HG03520 (cell line): ENCODE measurements at regions not wholly inside any gene's neighbourhood (a gene's known extent, or its start where the extent isn't known, plus 50 kb on each side); places are given as distances from the start of the nearest gene placed in this dataset.
"Not testable (repeated sequence)": the region's sequence is repeated elsewhere in the genome, so short reads cannot be mapped to it uniquely, and the experiment has no call there.

ENCODE experiments used
- ATAC-seq: cut with Tn5 transposase; IDR thresholded peaks from one replicate; pipeline ENCODE4 v1.9.1; 2021; ENCODE audit warnings: mild to moderate bottlenecking, moderate library complexity; ENCODE audit not compliant: unreplicated experiment

DNA sequence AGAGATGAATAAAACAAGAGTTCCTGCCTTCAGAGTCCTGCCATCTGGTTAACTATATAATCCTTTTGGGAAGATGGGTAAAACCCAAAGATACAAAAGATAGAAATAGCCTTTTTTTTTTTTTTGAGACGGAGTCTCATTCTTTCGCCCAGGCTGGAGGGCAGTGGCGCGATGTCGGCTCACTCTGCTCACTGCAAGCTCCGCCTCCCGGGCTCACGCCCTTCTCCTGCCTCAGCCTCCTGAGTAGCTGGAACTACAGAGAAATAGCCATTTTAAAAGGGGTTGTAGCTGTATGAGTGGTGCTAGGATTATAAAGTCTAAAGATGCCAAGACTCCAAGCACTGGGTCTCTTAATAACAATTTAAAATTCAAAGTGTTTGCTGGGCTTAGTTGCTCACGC lies 97.2 kb downstream of the KDR start:
- ATAC-seq: no peak

DNA sequence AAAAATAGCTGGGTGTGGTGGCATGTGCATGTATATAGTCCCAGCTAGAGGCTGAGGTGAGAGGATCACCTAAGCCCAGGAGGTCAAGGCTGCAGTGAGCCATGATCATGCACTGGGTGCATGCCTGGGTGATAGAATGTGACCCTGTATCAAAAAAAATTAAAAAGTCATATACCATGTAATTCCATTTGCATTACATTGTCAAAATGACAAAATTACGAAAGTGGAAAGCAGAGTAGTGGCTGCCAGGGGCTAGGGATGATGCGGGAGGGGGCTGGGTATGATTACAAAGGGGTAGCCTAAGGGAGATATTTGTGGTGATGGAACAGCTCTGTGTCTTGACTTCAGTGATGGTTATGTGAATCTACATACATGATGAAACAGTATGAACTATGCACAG lies 97.8 kb downstream of the KDR start:
- no peak for ATAC-seq

DNA sequence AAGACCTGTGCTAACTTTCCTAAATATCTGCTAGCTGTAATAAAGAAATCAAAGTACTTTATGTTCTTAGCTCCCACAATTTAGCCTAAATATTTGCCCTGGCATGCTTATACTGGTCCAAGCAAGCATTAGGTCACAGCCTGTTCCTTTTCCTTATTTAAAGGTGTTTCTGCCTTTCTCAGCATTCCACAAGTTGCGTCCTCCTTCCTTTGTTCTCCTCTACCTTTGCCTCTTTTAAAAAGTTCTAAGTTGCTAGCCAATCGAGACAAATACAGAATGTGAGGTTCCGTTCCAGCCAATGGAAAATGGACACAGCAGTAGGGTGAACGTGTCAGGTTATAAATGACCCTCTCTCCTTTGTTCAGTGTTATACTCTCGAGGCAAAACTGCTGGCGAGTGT lies 99.9 kb downstream of the KDR start:
- not testable (repeated sequence) for ATAC-seq

DNA sequence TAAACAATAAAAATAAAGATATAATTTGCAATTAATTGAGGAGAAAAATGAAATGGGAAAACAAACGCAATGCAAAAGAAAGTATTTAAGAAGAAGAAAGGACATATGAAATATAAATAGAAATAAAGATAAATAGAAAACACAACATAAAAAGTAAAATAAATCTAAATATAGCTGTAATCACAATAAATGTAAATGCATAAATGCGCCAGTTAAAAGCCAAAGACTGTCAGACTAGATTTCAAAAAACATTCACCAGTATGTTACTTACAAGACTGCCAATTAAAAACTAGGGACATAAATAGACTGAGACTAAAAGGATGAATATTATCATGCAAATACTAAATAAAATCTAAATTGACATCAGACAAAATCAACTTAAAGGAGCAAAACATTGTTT lies 102.4 kb downstream of the KDR start:
- ATAC-seq: no peak

DNA sequence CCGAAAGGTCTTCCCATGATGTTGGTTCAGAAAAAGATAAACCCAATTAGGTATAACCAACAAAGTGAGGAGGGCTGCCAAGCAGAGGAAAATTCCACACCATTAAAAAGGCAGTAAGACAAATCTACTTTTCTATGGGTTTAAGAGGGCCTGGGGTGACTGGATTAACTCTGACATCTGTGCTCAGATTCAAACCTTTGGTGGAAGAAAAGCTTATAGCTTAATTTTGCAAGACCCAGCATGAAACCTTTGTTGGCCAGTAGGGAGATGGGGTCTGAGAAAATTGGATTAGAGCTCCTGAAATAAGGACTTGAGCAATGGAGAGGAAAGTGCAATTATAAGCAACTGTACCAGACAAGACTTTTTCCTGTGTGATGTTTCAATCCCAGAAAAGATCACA lies 104.2 kb downstream of the KDR start:
- no peak for ATAC-seq

DNA sequence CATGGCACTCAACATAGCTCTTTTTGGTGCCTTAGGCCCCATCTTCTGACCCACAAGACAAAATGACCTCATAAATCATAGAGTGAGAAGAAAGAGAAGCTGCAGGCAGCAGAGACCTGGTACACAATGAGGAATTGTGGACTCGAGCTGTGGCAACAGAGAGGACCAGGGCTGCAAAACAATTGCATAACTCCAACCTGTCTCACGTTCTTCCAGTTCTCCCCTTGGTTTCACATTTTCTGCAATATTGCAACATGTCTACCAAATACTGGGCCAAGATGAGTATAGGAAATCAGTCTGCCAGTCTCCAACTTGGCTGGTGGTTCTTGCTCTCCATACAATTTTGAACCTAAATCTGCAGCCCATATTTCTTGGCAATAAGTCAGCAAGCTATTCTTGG lies 105.3 kb downstream of the KDR start:
- no peak for ATAC-seq

DNA sequence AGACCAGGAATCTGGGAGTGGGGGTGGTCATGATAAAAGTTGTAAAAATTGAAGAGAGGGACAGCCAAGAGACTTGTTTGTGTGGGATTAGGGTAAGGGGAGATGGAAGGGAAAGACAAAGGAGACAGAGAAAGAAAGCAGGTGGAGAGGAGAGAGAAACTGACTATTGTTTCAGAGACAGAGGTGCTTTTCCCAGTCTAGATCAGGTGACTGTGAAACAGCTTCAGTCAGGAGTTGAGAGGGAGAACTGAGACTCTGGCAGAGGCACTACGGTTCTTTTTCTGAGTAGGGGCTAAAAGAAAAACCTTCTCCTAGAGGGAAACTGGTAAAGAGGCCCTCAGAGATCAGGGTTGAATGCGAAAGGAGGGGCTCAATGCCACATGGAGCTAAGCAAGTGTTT lies 106.4 kb downstream of the KDR start:
- ATAC-seq: no peak

DNA sequence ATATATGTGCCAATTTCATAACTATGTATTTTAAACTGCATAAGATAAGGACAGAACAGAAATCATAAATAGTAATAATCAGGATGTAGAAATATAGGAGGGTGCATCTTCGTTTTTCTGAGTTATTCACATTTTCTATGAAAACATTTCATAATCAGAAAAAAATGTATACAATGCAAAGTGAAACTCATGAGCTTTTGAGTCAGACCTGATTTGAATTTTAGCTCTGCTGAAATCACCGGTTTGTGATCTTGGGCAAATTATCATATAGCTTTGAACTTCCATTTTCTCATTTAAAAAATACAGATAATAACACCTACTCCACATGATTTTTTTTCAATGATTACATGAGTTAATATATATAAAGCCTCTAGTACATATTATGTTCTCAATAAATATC lies 106.9 kb downstream of the KDR start:
- ATAC-seq: no peak

DNA sequence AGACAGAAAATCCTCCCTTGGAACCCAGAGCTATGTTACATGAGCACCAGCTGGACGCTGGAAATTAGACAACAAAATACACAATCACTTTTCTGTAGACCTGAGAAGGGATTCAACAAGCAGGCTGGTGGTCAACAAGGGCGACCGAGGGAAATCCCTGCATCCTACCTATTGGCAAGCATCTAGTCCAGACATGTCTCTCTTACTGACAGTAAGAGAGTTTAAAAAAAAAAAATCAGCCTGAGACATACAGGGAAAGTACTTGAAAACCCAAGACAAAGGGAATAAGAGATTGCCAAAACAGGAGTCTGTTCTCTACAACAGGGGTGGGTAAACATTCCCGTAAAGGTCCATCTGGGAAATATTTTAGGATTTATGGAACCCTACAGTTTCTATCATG lies 108.0 kb downstream of the KDR start:
- no peak for ATAC-seq

DNA sequence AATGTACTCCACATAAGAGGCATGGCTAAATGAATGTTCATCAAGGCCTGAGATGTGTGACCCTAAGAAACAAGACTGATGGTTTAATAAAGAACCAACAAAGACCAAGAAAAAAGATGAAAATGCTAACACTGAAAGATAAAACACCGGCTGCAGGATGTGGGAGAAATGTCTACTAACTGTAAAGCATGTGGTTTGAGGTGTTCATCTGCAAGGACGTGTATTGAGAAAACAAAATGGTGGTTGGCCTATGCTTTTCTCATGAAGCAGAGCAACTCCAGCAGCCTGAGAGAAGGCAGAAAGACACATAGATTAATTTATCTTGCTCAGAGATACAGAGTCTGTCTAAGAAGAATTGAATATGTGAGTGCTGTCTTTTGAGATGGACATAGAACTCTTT lies 109.3 kb downstream of the KDR start:
- no peak for ATAC-seq

DNA sequence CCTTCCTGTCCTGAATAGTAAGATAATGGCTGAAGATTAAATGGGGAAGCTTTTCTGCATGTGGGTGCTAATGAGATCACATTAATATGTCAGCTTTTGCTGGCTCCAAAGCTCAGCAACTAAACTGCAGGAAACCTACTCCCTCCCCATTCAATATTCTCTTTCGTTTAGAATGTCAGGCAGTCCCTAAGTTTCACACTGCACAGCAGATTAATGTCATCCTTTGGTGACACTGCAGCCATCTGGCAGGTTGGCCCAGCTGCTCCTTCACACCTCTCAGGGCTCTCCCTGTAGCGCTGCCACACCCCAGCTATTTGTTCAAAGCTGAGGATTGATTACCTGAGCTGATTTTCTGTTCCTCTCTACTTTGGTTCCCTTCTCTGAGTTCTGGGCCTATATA lies 110.5 kb downstream of the KDR start:
- no peak for ATAC-seq

DNA sequence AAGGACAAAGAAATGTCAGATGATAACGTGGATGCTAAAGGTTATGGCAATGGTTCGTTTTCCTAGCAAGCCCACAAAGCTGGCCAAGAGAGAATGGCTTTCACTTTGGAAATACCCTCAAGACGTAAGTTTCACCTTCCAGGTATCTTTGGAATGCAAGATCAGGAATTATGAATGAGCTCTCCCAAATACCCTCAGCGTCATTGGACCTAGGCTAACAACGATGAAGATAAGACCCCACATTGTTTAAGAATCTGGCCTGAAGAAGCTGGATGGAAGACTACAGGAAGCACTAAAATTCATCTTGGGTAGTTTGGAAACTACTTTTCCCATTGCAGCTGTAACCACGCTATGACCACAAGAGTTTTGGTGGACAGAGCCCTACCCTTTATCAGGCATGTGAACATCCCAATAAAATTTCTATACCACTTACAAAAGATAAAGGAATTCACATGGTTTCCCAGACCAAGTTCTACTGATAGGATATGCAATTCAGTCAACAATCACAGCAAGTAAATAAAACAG lies 111.9 kb downstream of the KDR start:
- ATAC-seq: no peak

DNA sequence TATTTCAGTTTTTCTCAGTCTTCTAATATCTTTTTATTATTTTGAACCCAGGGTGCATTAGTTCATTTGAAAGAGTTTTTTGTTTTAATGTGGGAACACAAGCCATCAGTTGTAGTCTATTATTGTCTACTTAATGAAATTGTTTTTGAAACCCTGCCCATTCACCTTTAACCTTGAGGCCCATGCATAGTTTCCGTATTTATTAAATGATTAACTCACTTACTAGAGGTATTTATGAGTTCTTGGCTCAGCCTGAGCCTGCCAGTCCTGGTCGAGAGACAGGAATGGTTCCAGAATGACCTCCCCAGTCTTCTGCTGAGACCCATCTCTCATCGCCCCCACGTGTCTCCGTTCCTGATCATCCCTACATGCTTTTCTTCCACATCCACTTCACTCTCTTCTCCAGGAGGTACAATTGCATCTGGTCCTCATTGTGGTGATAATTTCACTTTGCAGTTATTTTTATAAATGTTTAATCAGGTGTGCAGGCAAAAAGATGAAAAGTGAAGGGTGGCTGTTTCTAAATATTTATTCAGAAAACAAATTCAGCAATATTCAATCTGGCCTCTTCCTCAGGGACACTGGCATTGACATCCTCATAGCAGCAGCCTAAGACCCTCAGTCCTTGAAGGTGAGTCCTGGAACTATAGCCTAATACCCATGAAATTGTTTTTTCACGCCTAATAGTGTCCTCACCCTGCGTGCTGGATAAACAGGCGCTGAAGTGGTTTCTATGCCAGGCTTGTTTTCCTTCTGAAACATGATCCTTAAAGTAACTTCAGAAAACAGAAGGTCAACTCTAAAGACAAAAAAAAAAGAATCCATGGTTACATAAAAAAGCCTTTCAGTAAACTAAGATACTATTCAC lies 112.8 kb downstream of the KDR start:
- ATAC-seq: no peak

DNA sequence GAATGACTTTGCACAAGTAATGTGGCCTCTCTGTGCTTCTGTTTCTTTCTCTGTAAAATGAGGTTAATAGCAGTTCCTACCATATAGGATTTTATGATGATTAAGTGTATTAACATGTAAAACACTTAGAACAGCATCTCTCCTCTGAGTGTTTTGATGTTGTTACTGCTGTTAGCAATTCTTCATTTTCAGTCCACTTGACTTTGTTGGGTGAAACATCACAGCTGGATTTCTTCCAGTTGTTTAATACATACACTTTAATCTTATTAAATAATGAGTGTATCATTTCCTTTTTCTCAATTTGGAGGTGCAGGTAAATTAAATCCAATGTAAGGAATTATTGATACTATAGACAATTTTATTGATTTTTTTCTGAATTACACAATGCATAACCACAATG lies 113.6 kb downstream of the KDR start:
- no peak for ATAC-seq

DNA sequence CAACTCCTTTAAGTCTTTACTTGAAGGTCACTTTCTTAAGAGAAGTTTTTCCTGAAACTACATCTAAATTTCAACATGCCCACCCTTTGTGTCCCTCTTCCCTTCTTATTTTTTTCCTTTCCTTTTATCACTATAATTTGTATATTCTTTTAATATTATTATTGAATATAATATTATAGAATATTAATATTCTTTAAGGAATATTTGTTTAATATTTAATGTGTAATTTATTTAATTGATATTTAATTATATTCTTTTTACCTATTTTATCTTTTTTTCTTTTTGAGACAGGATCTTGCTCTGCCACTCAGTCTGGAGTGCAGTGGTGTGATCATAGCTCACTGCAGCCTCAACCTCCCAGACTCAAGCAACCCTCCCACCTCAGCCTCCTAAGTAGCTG lies 114.8 kb downstream of the KDR start:
- ATAC-seq: no peak

DNA sequence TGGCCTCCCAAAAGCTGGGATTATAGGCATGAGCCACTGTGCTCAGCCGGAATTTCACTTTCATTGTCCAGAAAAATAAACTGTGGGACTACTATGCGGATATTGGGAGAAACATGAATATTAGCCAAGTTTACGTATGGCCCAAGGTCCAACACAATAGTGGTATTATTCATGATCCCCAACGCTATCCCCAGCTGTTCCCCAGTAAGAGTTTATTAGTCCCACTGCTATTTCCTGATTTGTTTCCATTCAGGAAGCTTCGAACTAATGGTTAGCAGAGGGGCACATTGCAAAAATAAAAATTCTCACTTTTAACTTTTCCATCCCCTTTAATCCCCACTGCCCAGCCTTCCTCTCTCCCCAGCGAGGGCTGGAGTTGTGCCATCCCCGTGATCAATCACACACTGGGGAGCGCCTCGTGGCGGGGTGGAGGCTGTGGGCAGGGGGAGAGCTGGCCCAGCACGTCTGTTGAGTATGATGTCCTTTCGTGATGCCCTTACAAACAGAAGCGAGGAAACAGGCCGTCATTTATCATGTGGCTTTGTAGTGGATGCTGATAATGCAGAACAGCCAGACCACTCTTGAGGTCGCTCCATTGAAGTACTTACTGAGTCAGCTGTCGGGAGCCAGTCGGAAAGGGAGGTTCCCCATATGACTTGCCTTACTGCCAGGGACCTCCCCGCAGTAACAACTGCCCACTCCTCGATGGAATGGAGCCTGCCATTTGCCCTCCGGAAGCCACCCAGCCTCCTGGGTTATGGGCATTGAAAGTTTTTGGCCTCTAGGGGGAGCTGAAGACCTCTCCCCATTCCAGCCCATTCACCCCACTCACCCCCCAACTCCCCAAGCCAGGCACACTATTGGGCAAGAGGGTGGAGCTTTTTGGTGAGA lies 117.0 kb downstream of the KDR start:
- no peak for ATAC-seq

DNA sequence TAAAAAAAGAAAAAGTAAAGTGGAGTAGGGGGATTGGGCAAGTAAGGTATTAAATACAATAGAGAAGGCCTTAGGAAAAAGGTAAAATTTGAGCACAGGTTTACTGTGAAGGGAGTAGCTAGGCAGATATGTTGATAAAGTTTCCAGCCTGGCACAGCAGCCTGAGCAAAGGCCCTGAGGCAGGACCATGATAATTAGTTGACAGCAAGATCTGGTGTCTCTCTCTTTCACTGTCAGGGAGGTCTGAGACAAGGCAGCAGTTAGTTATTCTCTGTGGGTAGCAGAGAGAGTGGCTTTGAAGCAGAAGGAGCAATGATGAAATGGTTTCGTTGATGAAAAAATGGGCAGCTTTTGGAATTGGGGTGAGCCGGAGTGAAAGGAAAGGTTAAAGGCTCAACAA lies 119.5 kb downstream of the KDR start:
- ATAC-seq: no peak

DNA sequence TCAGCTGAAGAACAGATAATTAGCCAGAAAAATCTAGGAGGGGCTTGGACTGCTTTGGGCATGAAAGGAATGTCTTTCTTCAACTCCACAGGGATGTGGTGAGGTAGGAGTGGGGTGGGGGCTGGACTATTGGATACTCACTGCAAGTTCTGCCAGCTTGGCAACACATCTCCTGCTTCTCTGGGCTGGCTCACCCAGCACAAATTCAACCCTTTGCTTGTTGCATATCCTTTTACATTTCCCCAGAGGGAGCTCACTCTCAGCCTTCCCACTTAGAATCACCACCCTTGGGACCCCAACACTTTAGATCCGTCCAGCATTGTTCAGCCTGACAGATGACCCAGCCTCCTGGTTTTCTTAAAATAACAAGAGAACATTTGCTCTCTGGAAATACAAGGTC lies 120.6 kb downstream of the KDR start:
- no peak for ATAC-seq

DNA sequence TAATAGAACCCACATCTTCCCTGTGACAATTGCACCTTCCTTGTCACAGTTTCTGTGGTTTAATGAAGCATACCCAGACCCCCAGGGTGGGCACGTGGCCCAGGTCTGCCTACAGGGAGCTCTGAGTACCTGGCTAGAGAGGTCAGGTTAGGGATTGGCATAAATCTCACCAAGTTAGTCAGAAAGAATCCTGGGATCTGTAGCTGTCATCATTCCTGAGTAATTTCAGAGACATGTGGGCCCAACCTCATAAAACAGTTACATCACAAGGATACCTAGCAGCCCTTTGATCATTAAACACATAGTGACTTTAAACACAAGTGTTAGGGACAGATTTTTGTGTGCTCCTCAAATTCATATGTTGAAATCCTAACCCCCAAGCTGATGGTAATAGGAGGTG lies 123.0 kb downstream of the KDR start:
- ATAC-seq: no peak

DNA sequence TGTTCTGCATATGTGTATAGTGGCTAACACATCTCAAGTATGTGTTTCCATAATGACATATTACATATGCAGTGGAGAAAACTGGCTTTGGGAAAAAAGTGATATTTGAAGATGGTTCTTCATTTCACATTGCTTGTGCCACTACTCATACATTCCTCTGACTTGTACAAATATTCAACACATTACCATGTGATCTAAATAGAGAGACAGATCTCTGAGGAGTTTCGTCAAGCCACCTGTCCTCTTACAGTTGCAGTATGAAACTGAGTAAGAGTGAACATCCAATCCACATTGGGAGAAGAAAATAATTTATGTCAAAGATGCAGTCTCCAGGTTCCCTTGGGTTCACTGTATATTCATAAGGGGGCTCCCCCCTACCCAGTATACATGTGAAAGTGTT lies 123.9 kb downstream of the KDR start:
- ATAC-seq: no peak

DNA sequence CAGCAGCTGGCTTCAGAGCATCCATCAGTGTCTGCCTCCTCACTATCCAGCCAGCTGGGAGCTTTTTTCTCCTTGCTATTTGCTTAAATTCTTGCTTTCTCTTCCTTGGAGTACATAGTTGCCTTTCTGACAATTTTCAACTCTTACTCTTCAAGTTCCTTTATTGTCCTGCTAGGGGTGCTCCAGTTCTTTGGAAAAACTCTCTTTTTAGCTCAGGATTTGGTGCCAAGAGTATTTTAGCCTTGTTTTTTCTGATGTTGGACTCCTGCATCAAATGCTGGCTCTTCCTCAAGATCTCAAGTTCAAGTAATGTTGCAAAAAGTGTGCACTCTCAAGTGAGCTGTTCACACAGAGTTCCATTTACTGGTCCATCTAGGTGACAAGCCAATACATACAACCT lies 126.4 kb downstream of the KDR start:
- no peak for ATAC-seq

DNA sequence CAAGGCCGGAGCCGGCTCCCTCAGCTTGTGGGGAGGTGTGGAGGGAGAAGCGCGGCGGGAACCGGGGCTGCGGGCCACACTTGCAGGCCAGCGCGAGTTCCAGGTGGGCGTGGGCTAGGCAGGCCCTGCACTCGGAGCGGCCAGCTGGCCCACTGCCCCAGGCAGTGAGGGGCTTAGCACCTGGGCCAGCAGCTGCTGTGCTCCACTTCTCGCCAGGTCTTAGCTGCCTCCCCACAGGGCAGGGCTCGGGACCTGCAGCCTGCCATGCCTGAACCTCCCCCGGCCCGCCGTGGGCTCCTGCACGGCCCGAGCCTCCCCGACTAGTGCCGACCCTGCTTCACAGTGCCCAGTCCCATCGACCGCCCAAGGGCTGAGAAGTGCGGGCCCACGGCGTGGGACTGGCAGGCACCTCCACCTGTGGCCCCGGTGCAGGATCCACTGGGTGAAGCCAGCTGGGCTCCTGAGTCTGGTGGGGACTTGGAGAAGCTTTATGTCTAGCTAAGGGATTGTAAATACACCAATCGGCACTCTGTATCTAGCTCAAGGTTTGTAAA lies 131.8 kb downstream of the KDR start:
- ATAC-seq: not testable (repeated sequence)
